ENCODE measurements at regions not wholly inside any gene's neighbourhood (a gene's known extent, or its start where the extent isn't known, plus 50 kb on each side); places are given as distances from the start of the nearest gene placed in this dataset.

DNA sequence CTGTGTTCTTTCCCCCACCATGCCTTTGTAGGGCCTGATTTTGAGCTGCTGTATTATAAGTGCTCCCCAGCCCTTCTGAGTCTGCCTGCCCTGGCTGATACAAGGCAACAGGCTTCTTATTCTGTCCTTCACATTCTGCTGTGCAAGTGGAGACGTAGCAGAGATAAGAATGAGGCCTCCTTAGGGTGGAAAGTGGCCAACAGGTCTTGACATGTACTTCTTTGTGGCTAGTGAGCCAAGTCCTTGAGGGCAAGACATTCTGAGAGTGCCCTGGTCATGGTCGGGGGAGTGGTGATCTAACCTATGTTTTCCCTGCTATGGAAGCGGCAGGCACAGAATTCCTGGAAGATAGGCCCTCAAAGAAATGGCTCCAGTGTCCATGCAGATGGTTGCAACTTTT is 235.7 kb upstream of the CADM1 start:
- intact Hi-C loops (cut with DNase I): no loop called here
- no peaks in the 10 kb centered on the region for H3K27me3 ChIP-seq
- H3K9me3 ChIP-seq: no peaks in the 10 kb centered on the region
- no peak for DNase-seq (ENCODE audit: low spot score in 2 of 2)
- no peak overlapping the region for H3K4me3 ChIP-seq
- H3K27ac ChIP-seq: no peak overlapping the region
- no peaks in the 10 kb centered on the region for H3K36me3 ChIP-seq
- H3K4me1 ChIP-seq: no peaks in the 10 kb centered on the region
- TF ChIP-seq, protein P1, sequence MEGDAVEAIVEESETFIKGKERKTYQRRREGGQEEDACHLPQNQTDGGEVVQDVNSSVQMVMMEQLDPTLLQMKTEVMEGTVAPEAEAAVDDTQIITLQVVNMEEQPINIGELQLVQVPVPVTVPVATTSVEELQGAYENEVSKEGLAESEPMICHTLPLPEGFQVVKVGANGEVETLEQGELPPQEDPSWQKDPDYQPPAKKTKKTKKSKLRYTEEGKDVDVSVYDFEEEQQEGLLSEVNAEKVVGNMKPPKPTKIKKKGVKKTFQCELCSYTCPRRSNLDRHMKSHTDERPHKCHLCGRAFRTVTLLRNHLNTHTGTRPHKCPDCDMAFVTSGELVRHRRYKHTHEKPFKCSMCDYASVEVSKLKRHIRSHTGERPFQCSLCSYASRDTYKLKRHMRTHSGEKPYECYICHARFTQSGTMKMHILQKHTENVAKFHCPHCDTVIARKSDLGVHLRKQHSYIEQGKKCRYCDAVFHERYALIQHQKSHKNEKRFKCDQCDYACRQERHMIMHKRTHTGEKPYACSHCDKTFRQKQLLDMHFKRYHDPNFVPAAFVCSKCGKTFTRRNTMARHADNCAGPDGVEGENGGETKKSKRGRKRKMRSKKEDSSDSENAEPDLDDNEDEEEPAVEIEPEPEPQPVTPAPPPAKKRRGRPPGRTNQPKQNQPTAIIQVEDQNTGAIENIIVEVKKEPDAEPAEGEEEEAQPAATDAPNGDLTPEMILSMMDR (IDR thresholded peaks at IDR 0.05): no peak

DNA sequence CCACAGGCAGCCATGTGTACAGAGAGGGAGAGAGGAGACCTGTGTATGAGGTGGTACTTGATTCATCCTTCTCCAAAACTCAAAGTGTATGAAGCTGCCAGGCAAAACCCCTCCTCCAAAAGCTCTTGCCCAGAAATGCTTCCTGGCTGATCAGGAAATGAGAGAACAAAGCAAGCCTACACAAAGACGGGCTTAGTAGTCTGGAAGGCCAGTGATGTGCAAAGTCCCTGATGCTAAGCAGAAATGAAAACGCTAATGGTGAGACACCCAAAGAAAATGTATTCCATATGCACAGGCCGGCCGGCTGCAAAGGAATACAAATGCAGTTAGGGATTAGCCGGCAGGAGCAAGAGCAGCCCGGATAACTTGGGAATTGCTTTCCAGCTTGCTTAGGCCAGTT is 234.9 kb upstream of the CADM1 start:
- intact Hi-C loops (cut with DNase I): no loop called here

DNA sequence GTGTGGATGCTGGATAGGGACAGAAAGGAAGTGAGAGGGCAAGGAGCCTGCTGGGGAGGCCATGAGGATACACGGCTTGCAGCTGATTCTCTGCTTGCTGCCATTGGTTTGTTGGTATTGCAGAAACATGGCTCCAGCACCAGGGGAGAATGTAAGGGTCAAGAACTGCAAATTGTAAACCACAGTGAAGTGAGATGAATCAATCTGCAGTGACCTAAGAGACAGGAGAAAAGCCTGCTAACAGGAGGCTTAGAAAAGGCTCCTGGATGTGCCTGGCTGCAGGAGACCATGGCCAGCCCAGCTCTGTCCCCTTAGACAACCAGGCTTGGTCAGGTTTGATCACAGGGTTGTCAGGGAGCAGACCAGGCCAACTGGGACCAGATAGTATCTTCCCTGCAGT is 233.7 kb upstream of the CADM1 start:
- Histone ChIP-seq H3K36me3 (no peaks in the 10 kb centered on the region), H3K4me3 (no peak overlapping the region), H3K27ac (no peak overlapping the region), H3K9me3 (no peaks in the 10 kb centered on the region), H3K4me1 (no peaks in the 10 kb centered on the region), H3K27me3 (no peaks in the 10 kb centered on the region)
- TF ChIP-seq, protein P1 (IDR thresholded peaks at IDR 0.05): no peak
- intact Hi-C loops (cut with DNase I): no loop called here
- no peak for DNase-seq (ENCODE audit: low spot score in 2 of 2)

More for the DNA sequence above, 234.9 kb upstream of the CADM1 start:
- H3K27me3 ChIP-seq: no peaks in the 10 kb centered on the region
- H3K4me3 ChIP-seq: no peak overlapping the region
- TF ChIP-seq, protein P1 (IDR thresholded peaks at IDR 0.05): no peak
- H3K27ac ChIP-seq: no peak overlapping the region
- no peaks in the 10 kb centered on the region for H3K36me3 ChIP-seq
- H3K9me3 ChIP-seq: no peaks in the 10 kb centered on the region
- H3K4me1 ChIP-seq: no peaks in the 10 kb centered on the region
- DNase-seq (ENCODE audit: low spot score in 2 of 2): no peak

DNA sequence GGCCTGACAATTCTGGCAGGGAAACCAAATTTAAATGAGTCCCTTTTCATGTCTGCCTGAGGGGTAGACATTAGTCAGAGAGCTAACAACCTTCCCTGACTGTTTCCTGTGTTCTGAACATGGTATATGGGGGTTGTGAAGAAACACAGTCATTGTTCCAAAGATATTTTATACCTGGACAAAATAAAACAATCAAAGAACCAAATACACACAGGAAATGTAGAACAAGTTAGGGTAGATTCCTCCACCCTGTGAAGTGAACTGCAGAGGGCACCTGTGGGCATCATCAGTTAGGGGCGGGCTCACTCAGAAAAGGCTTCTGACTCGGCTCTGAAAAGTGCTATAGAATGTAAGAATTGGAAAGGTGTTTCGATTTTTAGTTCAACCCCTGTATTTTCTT is 231.9 kb upstream of the CADM1 start:
- no peaks in the 10 kb centered on the region for H3K4me1 ChIP-seq
- no peak overlapping the region for H3K27ac ChIP-seq
- no peak for DNase-seq (ENCODE audit: low spot score in 2 of 2)
- H3K36me3 ChIP-seq: no peaks in the 10 kb centered on the region
- H3K4me3 ChIP-seq: no peak overlapping the region
- H3K9me3 ChIP-seq: no peaks in the 10 kb centered on the region
- intact Hi-C loops (cut with DNase I): no loop called here
- TF ChIP-seq, protein P1 (IDR thresholded peaks at IDR 0.05): no peak
- no peaks in the 10 kb centered on the region for H3K27me3 ChIP-seq

DNA sequence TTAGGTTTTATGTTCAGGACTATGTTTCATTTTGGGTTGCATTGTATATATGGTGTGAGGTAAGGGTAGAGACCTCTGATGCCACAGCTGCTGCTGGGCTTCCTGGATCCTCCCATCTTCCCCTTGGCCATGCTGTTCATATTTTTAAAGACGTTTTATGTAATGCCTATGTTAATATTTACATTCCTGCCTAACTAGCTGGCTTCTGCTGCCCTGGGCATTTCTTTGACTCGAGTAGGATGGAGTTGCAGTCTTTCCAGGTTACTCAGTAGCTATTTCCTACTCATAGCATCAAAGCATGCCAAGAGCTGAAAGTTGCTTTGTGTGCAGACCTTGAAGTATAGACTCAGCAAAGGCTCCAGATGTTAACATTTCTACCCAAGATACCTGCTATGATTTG is 220.5 kb upstream of the CADM1 start:
- Histone ChIP-seq H3K4me3 (no peak overlapping the region), H3K9me3 (no peaks in the 10 kb centered on the region), H3K4me1 (no peaks in the 10 kb centered on the region), H3K36me3 (no peaks in the 10 kb centered on the region), H3K27ac (no peak overlapping the region), H3K27me3 (no peaks in the 10 kb centered on the region)
- DNase-seq (ENCODE audit: low spot score in 2 of 2): no peak
- TF ChIP-seq, protein P1 (IDR thresholded peaks at IDR 0.05): no peak
- intact Hi-C loops (cut with DNase I): no loop called here

DNA sequence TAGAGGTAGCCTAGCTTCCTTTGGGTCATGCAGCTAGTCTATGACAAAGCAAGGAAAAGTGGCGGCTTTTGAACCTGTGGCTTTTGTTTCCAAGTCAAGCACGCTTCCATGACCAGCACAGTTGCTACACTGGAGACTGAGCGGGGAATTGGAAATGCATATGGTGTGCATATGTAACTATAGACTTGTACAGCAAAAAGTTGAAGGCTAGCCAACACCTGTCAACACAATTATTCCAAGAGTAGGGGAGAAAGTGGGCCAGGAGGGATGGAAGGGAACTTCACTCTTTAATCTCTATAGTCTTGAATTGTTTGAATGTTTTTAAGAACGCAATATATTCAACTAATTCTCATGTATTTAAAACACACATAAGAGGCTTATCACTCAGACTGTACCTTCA is 218.5 kb upstream of the CADM1 start:
- intact Hi-C loops (cut with DNase I): no loop called here
- H3K9me3 ChIP-seq: no peaks in the 10 kb centered on the region
- no peaks in the 10 kb centered on the region for H3K4me1 ChIP-seq
- no peaks in the 10 kb centered on the region for H3K36me3 ChIP-seq
- DNase-seq (ENCODE audit: low spot score in 2 of 2): no peak
- TF ChIP-seq, protein P1 (IDR thresholded peaks at IDR 0.05): no peak
- no peak overlapping the region for H3K27ac ChIP-seq
- H3K4me3 ChIP-seq: no peak overlapping the region
- H3K27me3 ChIP-seq: no peaks in the 10 kb centered on the region
